ENCODE measurements at regions not wholly inside any gene's neighbourhood (a gene's known extent, or its start where the extent isn't known, plus 50 kb on each side); places are given as distances from the start of the nearest gene placed in this dataset.

GRCh38 chr3:48086705-48087104, 70.5 kb upstream of the MAP4 start:
- peak overlapping the region; percentile 95 to 100 (median 97) for H3K27ac ChIP-seq
- no peaks in the 10 kb centered on the region for H3K9me3 ChIP-seq
- H3K36me3 ChIP-seq = peaks cover 0 to 8% of the 10 kb centered on the region in 2 donors
- no peak for ATAC-seq
- H3K4me1 ChIP-seq = peaks cover 5 to 65% (median 17%) of the 10 kb centered on the region in 3 donors
- no peak for TF ChIP-seq POLR2A (IDR thresholded peaks at IDR 0.05)
- H3K27me3 ChIP-seq = no peaks in the 10 kb centered on the region
- H3K4me3 ChIP-seq = peak overlapping the region; percentile 77 to 98

GRCh38 chr3:48084929-48085328, 68.7 kb upstream of the MAP4 start:
- peak overlapping the region; percentile 7 to 100 (median 80) for H3K27ac ChIP-seq
- peaks cover 0 to 8% of the 10 kb centered on the region in 2 donors for H3K36me3 ChIP-seq
- H3K9me3 ChIP-seq = no peaks in the 10 kb centered on the region
- peaks cover 5 to 80% (median 17%) of the 10 kb centered on the region in 3 donors for H3K4me1 ChIP-seq
- no peak for ATAC-seq
- TF ChIP-seq CTCF (IDR thresholded peaks at IDR 0.05) (no peak), POLR2A (IDR thresholded peaks at IDR 0.05) (no peak), POLR2AphosphoS5 (IDR thresholded peaks at IDR 0.05) (no peak), EP300 (IDR thresholded peaks at IDR 0.05) (no peak)
- H3K4me3 ChIP-seq = no peak overlapping the region
- no peaks in the 10 kb centered on the region for H3K27me3 ChIP-seq
- 29 to 80% methylated on average over 1 of the region's 1 CpG for WGBS, 2 donors (ENCODE audit: low coverage in 1 of 2)

GRCh38 chr3:48084170-48084569, 68.0 kb upstream of the MAP4 start:
- 0 to 54% methylated on average over 1 to 2 of the region's 2 CpGs for WGBS, 2 donors (ENCODE audit: low coverage in 1 of 2)
- peak overlapping the region in 3 of 4 donors; percentile 63 to 100 (median 96) for H3K27ac ChIP-seq
- H3K36me3 ChIP-seq = peaks cover 0 to 8% of the 10 kb centered on the region in 2 donors
- ATAC-seq = no peak
- peaks cover 5 to 81% (median 17%) of the 10 kb centered on the region in 3 donors for H3K4me1 ChIP-seq
- TF ChIP-seq CTCF (IDR thresholded peaks at IDR 0.05) = no peak
- no peaks in the 10 kb centered on the region for H3K27me3 ChIP-seq
- H3K4me3 ChIP-seq = no peak overlapping the region
- H3K9me3 ChIP-seq = no peaks in the 10 kb centered on the region

GRCh38 chr3:48082580-48083184, 66.5 kb upstream of the MAP4 start:
- peaks cover 5 to 95% (median 17%) of the 10 kb centered on the region in 3 donors for H3K4me1 ChIP-seq
- no peak overlapping the region for H3K4me3 ChIP-seq
- peaks cover 0 to 8% of the 10 kb centered on the region in 2 donors for H3K36me3 ChIP-seq
- TF ChIP-seq POLR2A (IDR thresholded peaks at IDR 0.05) (no peak), EP300 (IDR thresholded peaks at IDR 0.05) (no peak), CTCF (IDR thresholded peaks at IDR 0.05) (no peak), POLR2AphosphoS5 (IDR thresholded peaks at IDR 0.05) (no peak)
- ATAC-seq = no peak
- H3K27ac ChIP-seq = peak overlapping the region in 3 of 4 donors; percentile 10 to 100 (median 41)
- 80 to 90% methylated on average over 3 to 4 of the region's 4 CpGs for WGBS, 2 donors (ENCODE audit: low coverage in 1 of 2)
- no peaks in the 10 kb centered on the region for H3K27me3 ChIP-seq
- H3K9me3 ChIP-seq = no peaks in the 10 kb centered on the region

- ATAC-seq = no peak
- Histone ChIP-seq H3K4me3 (no peak overlapping the region), H3K36me3 (no peaks in the 10 kb centered on the region), H3K4me1 (peaks cover 0 to 61% (median 0%) of the 10 kb centered on the region in 3 donors), H3K9me3 (no peaks in the 10 kb centered on the region), H3K27me3 (no peaks in the 10 kb centered on the region), H3K27ac (no peak overlapping the region)
- 47 to 52% methylated on average over 2 of the region's 2 CpGs for WGBS, 2 donors (ENCODE audit: low coverage in 1 of 2)
- no peak for TF ChIP-seq POLR2A (IDR thresholded peaks at IDR 0.05)
- no peak for TF ChIP-seq EP300 (IDR thresholded peaks at IDR 0.05)
- TF ChIP-seq CTCF (IDR thresholded peaks at IDR 0.05) = no peak
- TF ChIP-seq POLR2AphosphoS5 (IDR thresholded peaks at IDR 0.05) = no peak
Measured at GRCh38 chr3:48077815-48078214, 61.6 kb upstream of the MAP4 start.
